Gastrocnemius medialis (tissue), 4 donors: ENCODE measurements at regions not wholly inside any gene's neighbourhood (a gene's known extent, or its start where the extent isn't known, plus 50 kb on each side); places are given as distances from the start of the nearest gene placed in this dataset.

Source experiments
- POLR2A ChIP-seq, 2 donors: fragments of 450-650 bp; IDR thresholded peaks; one replicate each; pipeline ENCODE4 v1.6.1; 2017; ENCODE audit warnings: antibody characterized with exemption in 2 of 2, mild to moderate bottlenecking in 2 of 2, moderate library complexity in 2 of 2
- TF ChIP-seq, protein P1 (sequence below), 5 experiments: fragments of 450-650 bp in 3 of 5; fragments of 200-600 bp in 2 of 5; sonication (generic) in 2 of 5; IDR thresholded peaks in 4 of 5; conservative IDR thresholded peaks in 1 of 5; 1 replicate in 4 of 5; 2 replicates in 1 of 5; pipeline ENCODE4 v1.5.1; 2016 to 2019; ENCODE audit warnings: antibody characterized with exemption in 5 of 5, mild to moderate bottlenecking in 3 of 5, moderate library complexity in 3 of 5

GRCh38 chr5:100401149-100401548 is 134.0 kb upstream of the FAM174A start:
- TF ChIP-seq, protein P1, sequence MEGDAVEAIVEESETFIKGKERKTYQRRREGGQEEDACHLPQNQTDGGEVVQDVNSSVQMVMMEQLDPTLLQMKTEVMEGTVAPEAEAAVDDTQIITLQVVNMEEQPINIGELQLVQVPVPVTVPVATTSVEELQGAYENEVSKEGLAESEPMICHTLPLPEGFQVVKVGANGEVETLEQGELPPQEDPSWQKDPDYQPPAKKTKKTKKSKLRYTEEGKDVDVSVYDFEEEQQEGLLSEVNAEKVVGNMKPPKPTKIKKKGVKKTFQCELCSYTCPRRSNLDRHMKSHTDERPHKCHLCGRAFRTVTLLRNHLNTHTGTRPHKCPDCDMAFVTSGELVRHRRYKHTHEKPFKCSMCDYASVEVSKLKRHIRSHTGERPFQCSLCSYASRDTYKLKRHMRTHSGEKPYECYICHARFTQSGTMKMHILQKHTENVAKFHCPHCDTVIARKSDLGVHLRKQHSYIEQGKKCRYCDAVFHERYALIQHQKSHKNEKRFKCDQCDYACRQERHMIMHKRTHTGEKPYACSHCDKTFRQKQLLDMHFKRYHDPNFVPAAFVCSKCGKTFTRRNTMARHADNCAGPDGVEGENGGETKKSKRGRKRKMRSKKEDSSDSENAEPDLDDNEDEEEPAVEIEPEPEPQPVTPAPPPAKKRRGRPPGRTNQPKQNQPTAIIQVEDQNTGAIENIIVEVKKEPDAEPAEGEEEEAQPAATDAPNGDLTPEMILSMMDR (IDR thresholded peaks at IDR 0.05 in 4 of 5, conservative IDR thresholded peaks at IDR 0.05 in 1 of 5): no peak
- TF ChIP-seq POLR2A (IDR thresholded peaks at IDR 0.05): no peak
